ENCODE measurements at regions not wholly inside any gene's neighbourhood (a gene's known extent, or its start where the extent isn't known, plus 50 kb on each side); places are given as distances from the start of the nearest gene placed in this dataset.

GRCh38 chr10:105925045-105925785 lies 1239.3 kb downstream of the SORCS1 start:
- no peak for TF ChIP-seq CTCF (IDR thresholded peaks at IDR 0.05)
- TF ChIP-seq POLR2A (IDR thresholded peaks at IDR 0.05) = no peak

Data from lower leg skin (tissue), 3 donors.